ENCODE measurements at regions not wholly inside any gene's neighbourhood (a gene's known extent, or its start where the extent isn't known, plus 50 kb on each side); places are given as distances from the start of the nearest gene placed in this dataset.

- Histone ChIP-seq H3K56ac (ENCODE audit: insufficient read length, low read depth, low read length) (no peak overlapping the region), H3K79me1 (ENCODE audit: insufficient read depth, low read depth, low read length, poor library complexity, severe bottlenecking) (no peaks in the 10 kb centered on the region), H3T11ph (ENCODE audit: low read length) (no peak overlapping the region), H3K18ac (ENCODE audit: insufficient read length, low read depth, low read length) (no peak overlapping the region), H3K4me2 (ENCODE audit: insufficient read depth, insufficient read length, low read length) (no peak overlapping the region), H3K27me3 (ENCODE audit: insufficient read depth, low read length) (no peaks in the 10 kb centered on the region), H2BK12ac (ENCODE audit: insufficient read length, low read depth, low read length) (no peak overlapping the region), H2BK20ac (ENCODE audit: low read depth, low read length, poor library complexity, severe bottlenecking) (no peak overlapping the region), H3K9me3 (ENCODE audit: control insufficient read depth, low read depth, low read length) (no peaks in the 10 kb centered on the region), H3K14ac (ENCODE audit: insufficient read depth, low read length) (no peak overlapping the region), H3K23me2 (ENCODE audit: insufficient read length, low read depth, low read length, poor library complexity, severe bottlenecking) (no peaks in the 10 kb centered on the region), H2AFZ (ENCODE audit: low read length) (no peak overlapping the region), H3K27ac (ENCODE audit: insufficient read length, low read depth, low read length) (no peak overlapping the region), H4K20me1 (ENCODE audit: control insufficient read depth, insufficient read depth, insufficient read length) (no peaks in the 10 kb centered on the region), H2AK5ac (ENCODE audit: insufficient read length, low read length) (no peak overlapping the region), H4K91ac (ENCODE audit: insufficient read length, low read depth, low read length) (no peak overlapping the region), H4K5ac (ENCODE audit: insufficient read length, low read depth, low read length) (no peak overlapping the region), H3K23ac (ENCODE audit: insufficient read length, low read depth, low read length) (no peak overlapping the region), H2BK15ac (ENCODE audit: low read depth, low read length) (no peak overlapping the region), H2BK120ac (ENCODE audit: low read depth, low read length, poor library complexity, severe bottlenecking) (no peak overlapping the region), H3K4me1 (ENCODE audit: insufficient read depth, low read length) (no peaks in the 10 kb centered on the region; the same call in 1 of the 2 replicates), H3K9ac (ENCODE audit: extremely low read depth, insufficient read length, low read length) (no peak overlapping the region), H2BK5ac (ENCODE audit: insufficient read length, low read length) (no peak overlapping the region), H3K4ac (ENCODE audit: low read depth, low read length) (no peak overlapping the region), H3K79me2 (ENCODE audit: insufficient read depth, low read length) (no peaks in the 10 kb centered on the region), H4K8ac (replicated peaks; ENCODE audit: insufficient read length, low read depth, low read length) (no peak overlapping the region)
- no peaks in the 10 kb centered on the region for H3K27me3 Mint-ChIP-seq (ENCODE audit: low read depth)
- no peaks in the 10 kb centered on the region for H3K36me3 Mint-ChIP-seq (ENCODE audit: insufficient read depth in 1 of 3, low read depth in 3 of 3)
- TF ChIP-seq, protein P1, sequence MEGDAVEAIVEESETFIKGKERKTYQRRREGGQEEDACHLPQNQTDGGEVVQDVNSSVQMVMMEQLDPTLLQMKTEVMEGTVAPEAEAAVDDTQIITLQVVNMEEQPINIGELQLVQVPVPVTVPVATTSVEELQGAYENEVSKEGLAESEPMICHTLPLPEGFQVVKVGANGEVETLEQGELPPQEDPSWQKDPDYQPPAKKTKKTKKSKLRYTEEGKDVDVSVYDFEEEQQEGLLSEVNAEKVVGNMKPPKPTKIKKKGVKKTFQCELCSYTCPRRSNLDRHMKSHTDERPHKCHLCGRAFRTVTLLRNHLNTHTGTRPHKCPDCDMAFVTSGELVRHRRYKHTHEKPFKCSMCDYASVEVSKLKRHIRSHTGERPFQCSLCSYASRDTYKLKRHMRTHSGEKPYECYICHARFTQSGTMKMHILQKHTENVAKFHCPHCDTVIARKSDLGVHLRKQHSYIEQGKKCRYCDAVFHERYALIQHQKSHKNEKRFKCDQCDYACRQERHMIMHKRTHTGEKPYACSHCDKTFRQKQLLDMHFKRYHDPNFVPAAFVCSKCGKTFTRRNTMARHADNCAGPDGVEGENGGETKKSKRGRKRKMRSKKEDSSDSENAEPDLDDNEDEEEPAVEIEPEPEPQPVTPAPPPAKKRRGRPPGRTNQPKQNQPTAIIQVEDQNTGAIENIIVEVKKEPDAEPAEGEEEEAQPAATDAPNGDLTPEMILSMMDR (conservative IDR thresholded peaks at IDR 0.05), result no peak
- DNase-seq, result no peak
- peaks cover 11 to 12% of the 10 kb centered on the region in 2 experiments for H3K4me1 Mint-ChIP-seq
- no CpG with 5 or more reads among the region's 5 CpGs for WGBS (ENCODE audit: extremely low coverage, insufficient read length, low lambda C conversion rate)
- no peaks in the 10 kb centered on the region for H3K9me3 Mint-ChIP-seq
- peak overlapping the region in 2 of 3 experiments; percentile 64 to 65; a peak in 2 of 7 replicates for H3K27ac Mint-ChIP-seq
- no peak overlapping the region for H3K4me3 Mint-ChIP-seq
These were observed 416.3 kb upstream of the PHF14 start for GRCh38 chr7:10557375-10557774.

Measured in H9 (cell line).